KMS-11 (cell line): ENCODE measurements at regions not wholly inside any gene's neighbourhood (a gene's known extent, or its start where the extent isn't known, plus 50 kb on each side); places are given as distances from the start of the nearest gene placed in this dataset.

Experiments used
- H2AFZ ChIP-seq: fragments of 200-600 bp; sonication (generic); 2 replicates; pipeline ENCODE4 v1.6.1; 2016; ENCODE audit warnings: antibody characterized with exemption, mixed run types, low read depth
- H3K27ac ChIP-seq: fragments of 200-600 bp; sonication (generic); 2 replicates; pipeline ENCODE4 v1.6.1; 2016; ENCODE audit warnings: mild to moderate bottlenecking, mixed run types
- H3K27me3 ChIP-seq: fragments of 200-600 bp; sonication (generic); 2 replicates; pipeline ENCODE4 v1.6.1; 2017; ENCODE audit warnings: mild to moderate bottlenecking, low read depth, mixed run types, moderate library complexity; ENCODE audit not compliant: insufficient read depth
- H3K36me3 ChIP-seq: fragments of 200-600 bp; sonication (generic); 2 replicates; pipeline ENCODE4 v1.6.1; 2017; ENCODE audit warnings: mild to moderate bottlenecking, mixed run types; ENCODE audit not compliant: insufficient read depth
- H3K4me1 ChIP-seq: fragments of 200-600 bp; sonication (generic); 2 replicates; pipeline ENCODE4 v1.6.1; 2016; ENCODE audit warnings: mild to moderate bottlenecking, low read depth, mixed run types; ENCODE audit not compliant: poor library complexity, severe bottlenecking
- H3K4me2 ChIP-seq: fragments of 200-600 bp; sonication (generic); 2 replicates; pipeline ENCODE4 v1.7.0; 2016; ENCODE audit warnings: mild to moderate bottlenecking, mixed run types
- H3K4me3 ChIP-seq: fragments of 200-600 bp; sonication (generic); IDR thresholded peaks from 2 replicates; pipeline ENCODE4 v1.6.1; 2017; ENCODE audit warnings: low read depth, low read length, mixed read lengths; ENCODE audit not compliant: insufficient read depth
- H3K79me2 ChIP-seq: fragments of 200-600 bp; sonication (generic); 2 replicates; pipeline ENCODE4 v1.6.1; 2016; ENCODE audit warnings: low read depth, mixed run types; ENCODE audit not compliant: insufficient read depth
- H3K9ac ChIP-seq: fragments of 200-600 bp; sonication (generic); 2 replicates; pipeline ENCODE4 v1.6.1; 2016; ENCODE audit warnings: mild to moderate bottlenecking, mixed run types
- H4K20me1 ChIP-seq: fragments of 200-600 bp; sonication (generic); 2 replicates; pipeline ENCODE4 v1.6.1; 2016; ENCODE audit warnings: mild to moderate bottlenecking, mixed run types; ENCODE audit not compliant: insufficient read depth
- TF ChIP-seq, protein P1 (sequence below): fragments of 200-600 bp; sonication (generic); conservative IDR thresholded peaks from 2 replicates; pipeline ENCODE4 v1.6.1; 2017; ENCODE audit warnings: low read depth, mild to moderate bottlenecking, antibody characterized with exemption, low read length, moderate library complexity, mixed read lengths

DNA sequence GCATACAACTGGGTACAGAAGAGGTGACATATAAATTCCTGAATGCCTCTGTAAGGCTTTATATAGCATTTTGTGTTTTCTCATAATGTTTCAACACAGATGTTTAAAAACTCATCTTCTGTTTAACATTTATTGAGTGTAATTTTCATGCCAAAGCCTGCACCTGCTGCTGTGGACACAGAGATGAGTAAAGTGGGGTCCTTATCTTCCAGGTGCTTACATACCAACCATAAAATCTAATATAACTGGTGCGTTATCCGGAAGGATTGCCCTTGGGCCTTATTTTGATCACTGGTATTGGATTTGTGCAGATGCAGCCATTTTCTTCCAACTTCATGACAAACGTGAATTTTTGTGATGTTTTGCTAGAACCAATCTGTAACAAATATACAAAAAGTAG is 222.3 kb downstream of the DMRT2 start:
- H4K20me1 ChIP-seq, result no peaks in the 10 kb centered on the region
- no peaks in the 10 kb centered on the region for H3K36me3 ChIP-seq
- H3K4me2 ChIP-seq, result no peak overlapping the region
- TF ChIP-seq, protein P1, sequence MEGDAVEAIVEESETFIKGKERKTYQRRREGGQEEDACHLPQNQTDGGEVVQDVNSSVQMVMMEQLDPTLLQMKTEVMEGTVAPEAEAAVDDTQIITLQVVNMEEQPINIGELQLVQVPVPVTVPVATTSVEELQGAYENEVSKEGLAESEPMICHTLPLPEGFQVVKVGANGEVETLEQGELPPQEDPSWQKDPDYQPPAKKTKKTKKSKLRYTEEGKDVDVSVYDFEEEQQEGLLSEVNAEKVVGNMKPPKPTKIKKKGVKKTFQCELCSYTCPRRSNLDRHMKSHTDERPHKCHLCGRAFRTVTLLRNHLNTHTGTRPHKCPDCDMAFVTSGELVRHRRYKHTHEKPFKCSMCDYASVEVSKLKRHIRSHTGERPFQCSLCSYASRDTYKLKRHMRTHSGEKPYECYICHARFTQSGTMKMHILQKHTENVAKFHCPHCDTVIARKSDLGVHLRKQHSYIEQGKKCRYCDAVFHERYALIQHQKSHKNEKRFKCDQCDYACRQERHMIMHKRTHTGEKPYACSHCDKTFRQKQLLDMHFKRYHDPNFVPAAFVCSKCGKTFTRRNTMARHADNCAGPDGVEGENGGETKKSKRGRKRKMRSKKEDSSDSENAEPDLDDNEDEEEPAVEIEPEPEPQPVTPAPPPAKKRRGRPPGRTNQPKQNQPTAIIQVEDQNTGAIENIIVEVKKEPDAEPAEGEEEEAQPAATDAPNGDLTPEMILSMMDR, result no peak
- H2AFZ ChIP-seq, result no peak overlapping the region
- H3K79me2 ChIP-seq, result no peaks in the 10 kb centered on the region
- H3K4me1 ChIP-seq, result no peaks in the 10 kb centered on the region
- no peak overlapping the region for H3K9ac ChIP-seq
- H3K27ac ChIP-seq, result no peak overlapping the region
- no peaks in the 10 kb centered on the region for H3K27me3 ChIP-seq
- H3K4me3 ChIP-seq, result no peak overlapping the region

GRCh38 chr9:1273859-1274258 is 223.7 kb downstream of the DMRT2 start:
- no peak overlapping the region for H3K4me2 ChIP-seq
- no peak overlapping the region for H3K4me3 ChIP-seq
- H2AFZ ChIP-seq, result no peak overlapping the region
- H3K27ac ChIP-seq, result no peak overlapping the region
- H3K36me3 ChIP-seq, result no peaks in the 10 kb centered on the region
- no peaks in the 10 kb centered on the region for H3K27me3 ChIP-seq
- no peaks in the 10 kb centered on the region for H4K20me1 ChIP-seq
- no peak overlapping the region for H3K9ac ChIP-seq
- no peaks in the 10 kb centered on the region for H3K79me2 ChIP-seq
- H3K4me1 ChIP-seq, result no peaks in the 10 kb centered on the region
- TF ChIP-seq, protein P1, result no peak

DNA sequence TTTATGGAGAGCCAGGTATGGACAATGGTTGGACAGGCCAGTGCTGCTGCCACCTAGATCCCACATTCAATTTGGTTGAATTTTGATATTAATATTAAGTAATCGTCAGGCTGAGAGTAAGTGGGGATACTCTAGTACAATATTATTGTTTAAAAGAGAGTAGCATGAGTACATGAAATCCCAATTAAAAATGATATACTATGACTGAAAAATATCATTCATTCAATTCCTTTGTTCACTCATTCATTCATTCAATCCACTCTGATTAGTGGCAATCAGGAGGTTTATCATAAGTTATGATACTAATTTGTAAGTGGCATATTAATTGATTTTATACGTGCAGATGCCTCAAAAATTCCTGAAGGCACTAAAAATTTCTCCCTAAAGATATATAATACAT is 224.2 kb downstream of the DMRT2 start:
- H3K4me3 ChIP-seq, result no peak overlapping the region
- no peaks in the 10 kb centered on the region for H4K20me1 ChIP-seq
- H3K36me3 ChIP-seq, result no peaks in the 10 kb centered on the region
- TF ChIP-seq, protein P1, result no peak
- H3K27me3 ChIP-seq, result no peaks in the 10 kb centered on the region
- H3K79me2 ChIP-seq, result no peaks in the 10 kb centered on the region
- no peaks in the 10 kb centered on the region for H3K4me1 ChIP-seq
- H3K27ac ChIP-seq, result no peak overlapping the region
- H2AFZ ChIP-seq, result no peak overlapping the region
- H3K4me2 ChIP-seq, result no peak overlapping the region
- H3K9ac ChIP-seq, result no peak overlapping the region

- TF ChIP-seq, protein P1, result no peak
- Histone ChIP-seq H3K9ac (no peak overlapping the region), H3K27ac (no peak overlapping the region), H4K20me1 (no peaks in the 10 kb centered on the region), H3K36me3 (no peaks in the 10 kb centered on the region), H3K4me1 (no peaks in the 10 kb centered on the region), H3K4me3 (no peak overlapping the region), H3K79me2 (no peaks in the 10 kb centered on the region), H2AFZ (no peak overlapping the region), H3K4me2 (no peak overlapping the region), H3K27me3 (no peaks in the 10 kb centered on the region)
Measured at GRCh38 chr9:1276474-1276873, 226.3 kb downstream of the DMRT2 start.

GRCh38 chr9:1284727-1285126 is 234.6 kb downstream of the DMRT2 start:
- Histone ChIP-seq H3K4me2 (no peak overlapping the region), H2AFZ (no peak overlapping the region), H3K36me3 (no peaks in the 10 kb centered on the region), H3K4me1 (no peaks in the 10 kb centered on the region), H3K9ac (no peak overlapping the region), H3K27me3 (no peaks in the 10 kb centered on the region), H3K4me3 (no peak overlapping the region), H4K20me1 (no peaks in the 10 kb centered on the region), H3K27ac (no peak overlapping the region), H3K79me2 (no peaks in the 10 kb centered on the region)
- TF ChIP-seq, protein P1, result no peak
